Retina (tissue), 1 donor: ENCODE measurements at regions not wholly inside any gene's neighbourhood (a gene's known extent, or its start where the extent isn't known, plus 50 kb on each side); places are given as distances from the start of the nearest gene placed in this dataset.

ENCODE experiments used
- DNase-seq: peaks from one replicate; pipeline ENCODE4 v3.0.0-alpha.2; 2016

GRCh38 chr9:16343249-16344237, 526.9 kb downstream of the BNC2 start:
- DNase-seq, result no peak

- no peak for DNase-seq
Measured at GRCh38 chr9:16344343-16344742, 526.1 kb downstream of the BNC2 start.

- no peak for DNase-seq
Measured at GRCh38 chr9:16345902-16346301, 524.6 kb downstream of the BNC2 start.

GRCh38 chr9:16347886-16348285, 522.6 kb downstream of the BNC2 start:
- no peak for DNase-seq

- no peak for DNase-seq
Measured at GRCh38 chr9:16348531-16348930, 521.9 kb downstream of the BNC2 start.

GRCh38 chr9:16352251-16352650, 518.2 kb downstream of the BNC2 start:
- DNase-seq, result no peak

GRCh38 chr9:16352791-16353401, 517.6 kb downstream of the BNC2 start:
- DNase-seq, result no peak

GRCh38 chr9:16356196-16356765, 514.2 kb downstream of the BNC2 start:
- no peak for DNase-seq

GRCh38 chr9:16357828-16358227, 512.6 kb downstream of the BNC2 start:
- DNase-seq, result no peak

GRCh38 chr9:16358751-16359150, 511.7 kb downstream of the BNC2 start:
- no peak for DNase-seq
